Liver (tissue), 8 donors: ENCODE measurements at regions not wholly inside any gene's neighbourhood (a gene's known extent, or its start where the extent isn't known, plus 50 kb on each side); places are given as distances from the start of the nearest gene placed in this dataset.

Experiments
- DNase-seq: peaks from one replicate; pipeline ENCODE4 v3.0.0-alpha.2; 2017; ENCODE audit warnings: low spot score
- H3K27ac ChIP-seq, 2 donors: one replicate each; pipeline ENCODE4 v1.7.0; 2013; ENCODE audit warnings: inconsistent platforms in 2 of 2, low read length in 2 of 2, control low read depth in 1 of 2, low read depth in 1 of 2, mild to moderate bottlenecking in 1 of 2
- H3K27me3 ChIP-seq, 4 donors: one replicate each; pipeline versions ENCODE4 v1.6.1 to v1.7.0; 2013; ENCODE audit warnings: low read length in 3 of 4, inconsistent platforms in 1 of 4, mild to moderate bottlenecking in 1 of 4, moderate library complexity in 1 of 4; ENCODE audit not compliant: control insufficient read depth in 4 of 4, insufficient read depth in 4 of 4
- H3K36me3 ChIP-seq, 4 donors: one replicate each; pipeline versions ENCODE4 v1.6.1 to v1.7.0; 2013; ENCODE audit warnings: low read length in 3 of 4, mild to moderate bottlenecking in 3 of 4, low read depth in 1 of 4, moderate library complexity in 1 of 4; ENCODE audit not compliant: control insufficient read depth in 4 of 4, insufficient read depth in 3 of 4
- H3K4me1 ChIP-seq, 4 donors: one replicate each; pipeline versions ENCODE4 v1.6.1 to v1.7.0; 2013; ENCODE audit warnings: low read length in 3 of 4, mild to moderate bottlenecking in 3 of 4, moderate library complexity in 1 of 4; ENCODE audit not compliant: control insufficient read depth in 4 of 4, insufficient read depth in 4 of 4
- H3K4me3 ChIP-seq, 3 donors: one replicate each; pipeline versions ENCODE4 v1.6.1 to v1.7.0; 2013; ENCODE audit warnings: low read length in 3 of 3, control low read depth in 1 of 3, low read depth in 1 of 3, mild to moderate bottlenecking in 1 of 3
- H3K9ac ChIP-seq, 2 donors: one replicate each; pipeline ENCODE4 v1.7.0; 2013; ENCODE audit warnings: low read length in 2 of 2, mild to moderate bottlenecking in 2 of 2, moderate library complexity in 2 of 2, control low read depth in 1 of 2, low read depth in 1 of 2
- H3K9me3 ChIP-seq, 4 donors: one replicate each; pipeline versions ENCODE4 v1.6.1 to v1.7.0; 2013; ENCODE audit warnings: low read length in 3 of 4; ENCODE audit not compliant: control insufficient read depth in 4 of 4
- ATF3 ChIP-seq: IDR thresholded peaks from 2 replicates; pipeline ENCODE4 v1.6.1; 2016; ENCODE audit warnings: antibody characterized with exemption
- CTCF ChIP-seq: fragments of 150-350 bp; IDR thresholded peaks from 2 replicates; pipeline ENCODE4 v1.5.1; 2017; ENCODE audit warnings: improper control_type of control experiment, low read depth, low read length; ENCODE audit not compliant: missing input control
- EGR1 ChIP-seq, 2 donors: IDR thresholded peaks; 2 replicates each; pipeline ENCODE4 v1.6.1; 2016 to 2018; ENCODE audit warnings: antibody characterized with exemption in 2 of 2, low read depth in 2 of 2
- FOXA1 ChIP-seq: IDR thresholded peaks from 2 replicates; pipeline ENCODE4 v1.6.1; 2016; ENCODE audit warnings: antibody characterized with exemption
- FOXA2 ChIP-seq: IDR thresholded peaks from 2 replicates; pipeline ENCODE4 v1.6.1; 2016; ENCODE audit warnings: antibody characterized with exemption
- GABPA ChIP-seq, 2 donors: IDR thresholded peaks in 1 of 2; conservative IDR thresholded peaks in 1 of 2; 2 replicates each; pipeline ENCODE4 v1.6.1; 2016; ENCODE audit warnings: antibody characterized with exemption in 2 of 2, mild to moderate bottlenecking in 1 of 2, moderate library complexity in 1 of 2
- HNF4A ChIP-seq, 2 donors: conservative IDR thresholded peaks; 2 replicates each; pipeline ENCODE4 v1.6.1; 2016; ENCODE audit warnings: antibody characterized with exemption in 2 of 2, mild to moderate bottlenecking in 2 of 2
- HNF4G ChIP-seq: IDR thresholded peaks from 2 replicates; pipeline ENCODE4 v1.6.1; 2016; ENCODE audit warnings: antibody characterized with exemption
- JUND ChIP-seq, 2 donors: IDR thresholded peaks; 2 replicates each; pipeline ENCODE4 v1.6.1; 2016; ENCODE audit warnings: antibody characterized with exemption in 2 of 2
- MAX ChIP-seq: IDR thresholded peaks from 2 replicates; pipeline ENCODE4 v1.6.1; 2016; ENCODE audit warnings: antibody characterized with exemption
- NR2F2 ChIP-seq: IDR thresholded peaks from 2 replicates; pipeline ENCODE4 v1.6.1; 2016; ENCODE audit warnings: antibody characterized with exemption
- REST ChIP-seq: IDR thresholded peaks from 2 replicates; pipeline ENCODE4 v1.6.1; 2016; ENCODE audit warnings: antibody characterized with exemption, mild to moderate bottlenecking
- RXRA ChIP-seq, 2 donors: IDR thresholded peaks; 2 replicates each; pipeline ENCODE4 v1.6.1; 2017 to 2018; ENCODE audit warnings: antibody characterized with exemption in 2 of 2, mild to moderate bottlenecking in 1 of 2
- SP1 ChIP-seq: IDR thresholded peaks from 2 replicates; pipeline ENCODE4 v1.6.1; 2018; ENCODE audit warnings: antibody characterized with exemption, mild to moderate bottlenecking
- TAF1 ChIP-seq: conservative IDR thresholded peaks from 2 replicates; pipeline ENCODE4 v1.6.1; 2016; ENCODE audit warnings: antibody characterized with exemption, mild to moderate bottlenecking
- YY1 ChIP-seq: IDR thresholded peaks from 2 replicates; pipeline ENCODE4 v1.6.1; 2016; ENCODE audit warnings: antibody characterized with exemption, mild to moderate bottlenecking
- ZBTB33 ChIP-seq: IDR thresholded peaks from 2 replicates; pipeline ENCODE4 v1.6.1; 2016; ENCODE audit warnings: antibody characterized with exemption
- WGBS: extraction: QIAGEN DNeasy Blood & Tissue Kit; methylation state at CpG from one replicate; pipeline ENCODE4 v1.1.7; 2013; 5-methylcytosine and 5-hydroxymethylcytosine counted together
- donor health status: healthy.
- donor health status: healthy.
- donor health status: healthy.
- donor health status: healthy.
- donor health status: healthy.

- TF ChIP-seq ZBTB33 (no peak), FOXA1 (no peak)
These were observed 126.9 kb upstream of the BMP5 start (continued) for GRCh38 chr6:56002336-56002735.

- peaks cover 0 to 3% (median under 1%) of the 10 kb centered on the region in 4 donors for H3K9me3 ChIP-seq
- no peak overlapping the region for H3K4me3 ChIP-seq
- H3K27me3 ChIP-seq, result no peaks in the 10 kb centered on the region
- DNase-seq, result no peak
- 72% methylated on average over 2 of the region's 2 CpGs for WGBS
- no peak overlapping the region for H3K27ac ChIP-seq
- no peak for TF ChIP-seq NR2F2
- no peak for TF ChIP-seq ATF3
- no peak for TF ChIP-seq CTCF
- TF ChIP-seq EGR1 (IDR thresholded peaks at IDR 0.05; ENCODE audit: low read depth in 2 of 2), result no peak
- no peak for TF ChIP-seq ZBTB33
- no peak for TF ChIP-seq TAF1
- no peak for TF ChIP-seq MAX
- no peak for TF ChIP-seq YY1
- H3K4me1 ChIP-seq, result no peaks in the 10 kb centered on the region
- H3K36me3 ChIP-seq, result no peaks in the 10 kb centered on the region
- H3K9ac ChIP-seq, result no peak overlapping the region
These were observed 123.2 kb upstream of the BMP5 start for GRCh38 chr6:55998576-55998975.

GRCh38 chr6:55997223-55997874 is 122.0 kb upstream of the BMP5 start:
- Histone ChIP-seq H3K27ac (no peak overlapping the region), H3K9me3 (peaks cover 2 to 4% (median 3%) of the 10 kb centered on the region in 4 donors), H3K4me1 (no peaks in the 10 kb centered on the region), H3K9ac (no peak overlapping the region), H3K36me3 (no peaks in the 10 kb centered on the region), H3K4me3 (no peak overlapping the region), H3K27me3 (no peaks in the 10 kb centered on the region)
- 71% methylated on average over 3 of the region's 3 CpGs for WGBS
- DNase-seq, result no peak
- no peak for TF ChIP-seq HNF4A (conservative IDR thresholded peaks at IDR 0.05)
- no peak for TF ChIP-seq ZBTB33
- no peak for TF ChIP-seq FOXA2
- TF ChIP-seq SP1, result peak; percentile 43
- no peak for TF ChIP-seq ATF3
- no peak for TF ChIP-seq REST
- peak in 1 of 2 donors; percentile 21 for TF ChIP-seq RXRA (IDR thresholded peaks at IDR 0.05)
- no peak for TF ChIP-seq GABPA (IDR thresholded peaks at IDR 0.05 in 1 of 2, conservative IDR thresholded peaks at IDR 0.05 in 1 of 2)
- TF ChIP-seq FOXA1, result no peak
- no peak for TF ChIP-seq MAX
- no peak for TF ChIP-seq JUND (IDR thresholded peaks at IDR 0.05)
- no peak for TF ChIP-seq NR2F2
- TF ChIP-seq HNF4G, result no peak
